GM23338 (cell line): ENCODE measurements at regions not wholly inside any gene's neighbourhood (a gene's known extent, or its start where the extent isn't known, plus 50 kb on each side); places are given as distances from the start of the nearest gene placed in this dataset.

Experiments used
- ATAC-seq: fragments of 200-7000 bp; cut with Tn5 transposase; 3 replicates; pipeline ENCODE4 v1.9.1; 2020
- DNase-seq: peaks from one replicate; pipeline ENCODE4 v3.0.0-alpha.2; 2015; ENCODE audit warnings: low spot score
- H2AFZ ChIP-seq: fragments of 200-600 bp; sonication (generic); 2 replicates; pipeline ENCODE4 v1.8.0; 2016; ENCODE audit warnings: antibody characterized with exemption, mild to moderate bottlenecking, moderate library complexity
- H3F3A ChIP-seq: fragments of 200-600 bp; sonication (generic); replicated peaks from 2 replicates; pipeline ENCODE4 v1.8.0; 2017; ENCODE audit warnings: antibody characterized with exemption, mixed run types, low read depth
- H3K27ac ChIP-seq: fragments of 200-600 bp; sonication (generic); 2 replicates; pipeline ENCODE4 v1.6.1; 2016; ENCODE audit warnings: low read depth
- H3K27me3 ChIP-seq: fragments of 200-600 bp; sonication (generic); 2 replicates; pipeline ENCODE4 v1.8.0; 2016; ENCODE audit warnings: mild to moderate bottlenecking, mixed run types, moderate library complexity; ENCODE audit not compliant: insufficient read depth
- H3K36me3 ChIP-seq: fragments of 200-600 bp; sonication (generic); 2 replicates; pipeline ENCODE4 v1.8.0; 2016; ENCODE audit warnings: mild to moderate bottlenecking; ENCODE audit not compliant: insufficient read depth
- H3K4me1 ChIP-seq: fragments of 200-600 bp; sonication (generic); 2 replicates; pipeline ENCODE4 v1.8.0; 2016; ENCODE audit warnings: mild to moderate bottlenecking, moderate library complexity; ENCODE audit not compliant: insufficient read depth
- H3K4me2 ChIP-seq: fragments of 200-600 bp; sonication (generic); 2 replicates; pipeline ENCODE4 v1.7.1; 2017; ENCODE audit warnings: mixed run types
- H3K4me3 ChIP-seq: fragments of 200-600 bp; sonication (generic); 2 replicates; pipeline ENCODE4 v1.6.1; 2016; ENCODE audit warnings: mixed run types
- H3K79me2 ChIP-seq: fragments of 200-600 bp; sonication (generic); replicated peaks from 2 replicates; pipeline ENCODE4 v1.8.0; 2017; ENCODE audit warnings: mild to moderate bottlenecking; ENCODE audit not compliant: insufficient read depth
- H3K9me2 ChIP-seq: fragments of 200-600 bp; sonication (generic); 2 replicates; pipeline ENCODE4 v1.8.0; 2017; ENCODE audit not compliant: insufficient read depth
- H4K20me1 ChIP-seq: fragments of 200-600 bp; sonication (generic); replicated peaks from 2 replicates; pipeline ENCODE4 v1.8.0; 2017; ENCODE audit warnings: mild to moderate bottlenecking; ENCODE audit not compliant: insufficient read depth
- H3K27ac Mint-ChIP-seq: 2 replicates; pipeline ENCODE4 v1.8.0; 2020; ENCODE audit warnings: inconsistent platforms, mild to moderate bottlenecking, moderate library complexity, mixed read lengths
- H3K27me3 Mint-ChIP-seq: 3 replicates; pipeline ENCODE4 v1.8.0; 2022; ENCODE audit warnings: low read depth, mild to moderate bottlenecking, moderate library complexity, mixed read lengths, inconsistent platforms; ENCODE audit not compliant: insufficient read depth, poor library complexity
- H3K36me3 Mint-ChIP-seq: 3 replicates; pipeline ENCODE4 v1.8.0; 2021; ENCODE audit warnings: low read depth, mild to moderate bottlenecking, inconsistent platforms, moderate library complexity, mixed read lengths
- H3K4me1 Mint-ChIP-seq: 3 replicates; pipeline ENCODE4 v1.8.0; 2020; ENCODE audit warnings: mild to moderate bottlenecking, inconsistent platforms, mixed read lengths
- H3K4me3 Mint-ChIP-seq: 3 replicates; pipeline ENCODE4 v1.8.0; 2021; ENCODE audit warnings: moderate library complexity, mild to moderate bottlenecking, inconsistent platforms, mixed read lengths
- H3K9me3 Mint-ChIP-seq: 3 replicates; pipeline ENCODE4 v1.8.0; 2020; ENCODE audit warnings: moderate library complexity, mild to moderate bottlenecking, inconsistent platforms, mixed read lengths
- CTCF ChIP-seq, 2 experiments: fragments of 200-600 bp in 1 of 2; sonication (generic) in 1 of 2; conservative IDR thresholded peaks; 2 replicates each; pipeline versions ENCODE4 v1.5.1 to v1.6.1; 2016 to 2017; ENCODE audit warnings: antibody characterized with exemption in 2 of 2, low read depth in 2 of 2, mild to moderate bottlenecking in 2 of 2, moderate library complexity in 1 of 2
- ETS1 ChIP-seq: IDR thresholded peaks from 2 replicates; pipeline ENCODE4 v1.6.1; 2016; ENCODE audit warnings: antibody characterized with exemption
- EZH2 ChIP-seq: fragments of 200-600 bp; sonication (generic); IDR thresholded peaks from one replicate; pipeline ENCODE4 v1.8.0; 2017; ENCODE audit warnings: antibody characterized with exemption, mild to moderate bottlenecking, low read depth; ENCODE audit not compliant: unreplicated experiment
- EZH2phosphoT487 ChIP-seq: fragments of 200-600 bp; sonication (generic); IDR thresholded peaks from one replicate; pipeline ENCODE4 v1.8.1; 2018; ENCODE audit warnings: antibody characterized with exemption; ENCODE audit not compliant: unreplicated experiment
- JUNB ChIP-seq: IDR thresholded peaks from one replicate; pipeline ENCODE4 v1.6.1; 2016; ENCODE audit warnings: antibody characterized with exemption; ENCODE audit not compliant: unreplicated experiment
- POLR2AphosphoS5 ChIP-seq: IDR thresholded peaks from 2 replicates; pipeline ENCODE4 v1.6.1; 2016; ENCODE audit warnings: antibody characterized with exemption, low read depth

- peaks cover 4% of the 10 kb centered on the region; the same call in 1 of the 2 replicates for H3K4me1 ChIP-seq
- H2AFZ ChIP-seq = peak overlapping the region; percentile 69; the same call in 1 of the 2 replicates
- Mint-ChIP-seq H3K36me3 (no peaks in the 10 kb centered on the region), H3K9me3 (no peaks in the 10 kb centered on the region), H3K27me3 (no peaks in the 10 kb centered on the region), H3K4me3 (no peak overlapping the region), H3K27ac (no peak overlapping the region), H3K4me1 (peaks cover 12% of the 10 kb centered on the region)
- H3K4me2 ChIP-seq = no peak overlapping the region
- H3K9me2 ChIP-seq = no peaks in the 10 kb centered on the region
- no peak overlapping the region for H3K27ac ChIP-seq
- no peaks in the 10 kb centered on the region for H3F3A ChIP-seq
- H3K36me3 ChIP-seq = no peaks in the 10 kb centered on the region
- no peaks in the 10 kb centered on the region for H3K79me2 ChIP-seq
- H3K27me3 ChIP-seq = no peaks in the 10 kb centered on the region
- no peak for ATAC-seq
- DNase-seq = no peak
- TF ChIP-seq EZH2phosphoT487 (no peak), CTCF (conservative IDR thresholded peaks at IDR 0.05; ENCODE audit: low read depth in 2 of 2) (no peak), ETS1 (no peak), JUNB (no peak), POLR2AphosphoS5 (no peak)
- H4K20me1 ChIP-seq = no peaks in the 10 kb centered on the region
- no peak overlapping the region for H3K4me3 ChIP-seq
These were observed 410.5 kb downstream of the CDH19 start for GRCh38 chr18:66193394-66193793.

- no peak overlapping the region for H3K27ac ChIP-seq
- H3F3A ChIP-seq = no peaks in the 10 kb centered on the region
- H3K4me3 Mint-ChIP-seq = no peak overlapping the region
- no peaks in the 10 kb centered on the region for H3K36me3 Mint-ChIP-seq
- no peak overlapping the region for H3K4me2 ChIP-seq
- H3K4me1 ChIP-seq = no peaks in the 10 kb centered on the region
- no peaks in the 10 kb centered on the region for H3K9me2 ChIP-seq
- no peak overlapping the region for H3K4me3 ChIP-seq
- DNase-seq (no peak), ATAC-seq (no peak)
- no peaks in the 10 kb centered on the region for H3K9me3 Mint-ChIP-seq
- no peaks in the 10 kb centered on the region for H3K36me3 ChIP-seq
- no peaks in the 10 kb centered on the region for H3K27me3 ChIP-seq
- H3K27me3 Mint-ChIP-seq = no peaks in the 10 kb centered on the region
- H3K27ac Mint-ChIP-seq = no peak overlapping the region
- no peak for TF ChIP-seq EZH2
- TF ChIP-seq CTCF (conservative IDR thresholded peaks at IDR 0.05; ENCODE audit: low read depth in 2 of 2) = no peak
- no peak for TF ChIP-seq ETS1
- TF ChIP-seq JUNB = no peak
- no peaks in the 10 kb centered on the region for H3K79me2 ChIP-seq
- H2AFZ ChIP-seq = no peak overlapping the region
- no peaks in the 10 kb centered on the region for H4K20me1 ChIP-seq
- no peaks in the 10 kb centered on the region for H3K4me1 Mint-ChIP-seq
These were observed 417.9 kb downstream of the CDH7 start for GRCh38 chr18:66168685-66169235.
